GM12878 (cell line): ENCODE measurements at regions not wholly inside any gene's neighbourhood (a gene's known extent, or its start where the extent isn't known, plus 50 kb on each side); places are given as distances from the start of the nearest gene placed in this dataset.

Source experiments
- ATAC-seq: fragments of 200-7000 bp; cut with Tn5 transposase; 3 replicates; pipeline ENCODE4 v1.9.1; 2020; ENCODE audit warnings: mild to moderate bottlenecking, moderate library complexity
- BruUV-seq: library from RNA; stranded (reverse); fragments of 400-500 nt; replicated peaks from 2 replicates; lab custom pipeline; 2021; lab: Mats Ljungman, UMichigan
- CTCF ChIA-PET: fragments of 300-600 bp; sonication (Branson Sonifier 250); formaldehyde crosslinking; extraction: SDS; loops from one replicate; lab custom pipeline; 2021; ENCODE audit warnings: inconsistent platforms; lab: Yijun Ruan, JAX
- POLR2A ChIA-PET: fragments of 350-600 bp; formaldehyde crosslinking; extraction: SDS; loops from one replicate; lab custom pipeline; 2021; ENCODE audit warnings: inconsistent platforms; lab: Charles Lee
- RAD21 ChIA-PET: fragments of 300-600 bp; sonication (Branson Sonifier 250); formaldehyde crosslinking; loops from one replicate; lab custom pipeline; 2023; ENCODE audit warnings: antibody characterized with exemption; ENCODE audit not compliant: unreplicated experiment; lab: Charles Lee
- SMC1A ChIA-PET: fragments of 300-600 bp; sonication (Branson Sonifier 250); formaldehyde crosslinking; loops from one replicate; lab custom pipeline; 2023; ENCODE audit not compliant: unreplicated experiment, uncharacterized antibody; lab: Charles Lee
- DNase-seq: peaks from one replicate; pipeline ENCODE4 v3.0.0-alpha.2; 2011; ENCODE audit warnings: low read depth, low spot score
- FAIRE-seq: peaks from 3 replicates; lab custom pipeline; 2011; peaks lifted over from hg19 to GRCh38; lab: Jason Lieb, UNC
- H2AFZ ChIP-seq: 2 replicates; pipeline ENCODE4 v1.6.0; 2011; ENCODE audit warnings: low read depth, low read length, control low read depth; ENCODE audit not compliant: control insufficient read depth
- H3K27ac ChIP-seq: 2 replicates; pipeline ENCODE4 v1.5.1; 2011; ENCODE audit warnings: control low read depth; ENCODE audit not compliant: control insufficient read depth, insufficient read depth
- H3K27me3 ChIP-seq, 2 experiments: replicated peaks in 1 of 2; 2 replicates each; pipeline versions ENCODE4 v1.6.0 to v1.6.1; 2011; ENCODE audit warnings: low read length in 1 of 2; ENCODE audit not compliant: control insufficient read depth in 2 of 2, insufficient read depth in 2 of 2
- H3K36me3 ChIP-seq, 2 experiments: 2 replicates each; pipeline ENCODE4 v1.5.1; 2011; ENCODE audit warnings: low read length in 1 of 2; ENCODE audit not compliant: control insufficient read depth in 2 of 2, insufficient read depth in 2 of 2
- H3K4me1 ChIP-seq: 2 replicates; pipeline ENCODE4 v1.6.1; 2011; ENCODE audit warnings: mild to moderate bottlenecking, low read length, moderate library complexity, mixed read lengths; ENCODE audit not compliant: control insufficient read depth, insufficient read depth
- H3K4me2 ChIP-seq: 2 replicates; pipeline ENCODE4 v1.6.0; 2011; ENCODE audit warnings: control low read depth; ENCODE audit not compliant: control insufficient read depth, insufficient read depth
- H3K4me3 ChIP-seq: fragments of 200-600 bp; sonication (generic); 2 replicates; pipeline ENCODE4 v1.5.1; 2016
- H3K79me2 ChIP-seq: 2 replicates; pipeline ENCODE4 v1.6.0; 2011; ENCODE audit warnings: low read length; ENCODE audit not compliant: control insufficient read depth, insufficient read depth
- H3K9ac ChIP-seq: 2 replicates; pipeline ENCODE4 v1.8.0; 2011; ENCODE audit warnings: low read length, control low read depth, mixed read lengths; ENCODE audit not compliant: control insufficient read depth, insufficient read depth
- H3K9me3 ChIP-seq: replicated peaks from 3 replicates; pipeline ENCODE4 v1.5.1; 2011; ENCODE audit warnings: mild to moderate bottlenecking, low read length; ENCODE audit not compliant: control insufficient read depth, insufficient read depth
- H4K20me1 ChIP-seq: 2 replicates; pipeline ENCODE4 v1.6.0; 2011; ENCODE audit not compliant: control insufficient read depth, insufficient read depth
- HDAC2 ChIP-seq: fragments of 200-600 bp; sonication (generic); IDR thresholded peaks from 2 replicates; pipeline ENCODE4 v1.6.1; 2017
- IKZF1 ChIP-seq: fragments of 450-650 bp; conservative IDR thresholded peaks from 2 replicates; pipeline ENCODE4 v1.6.1; 2017; ENCODE audit warnings: antibody characterized with exemption, mild to moderate bottlenecking
- IRF4 ChIP-seq: IDR thresholded peaks from 2 replicates; pipeline ENCODE4 v1.6.1; 2011; ENCODE audit warnings: low read depth, low read length
- MLLT1 ChIP-seq: fragments of 450-650 bp; IDR thresholded peaks from 2 replicates; pipeline ENCODE4 v1.6.1; 2016; ENCODE audit warnings: mild to moderate bottlenecking
- SMC3 ChIP-seq: IDR thresholded peaks from 2 replicates; pipeline ENCODE4 v1.6.1; 2011; ENCODE audit warnings: low read length, improper control_type of control experiment, borderline replicate concordance
- SREBF2 ChIP-seq: IDR thresholded peaks from 2 replicates; pipeline ENCODE4 v1.6.1; 2012; ENCODE audit warnings: mild to moderate bottlenecking, low read length
- SUPT20H ChIP-seq: IDR thresholded peaks from 2 replicates; pipeline ENCODE4 v1.6.1; 2011; ENCODE audit warnings: low read depth, mild to moderate bottlenecking, low read length, moderate library complexity, borderline replicate concordance; ENCODE audit not compliant: control insufficient read depth
- TBL1XR1 ChIP-seq: IDR thresholded peaks from 2 replicates; pipeline ENCODE4 v1.6.1; 2012; ENCODE audit warnings: low read depth, low read length, improper control_type of control experiment
- ZNF622 ChIP-seq: fragments of 450-650 bp; IDR thresholded peaks from 2 replicates; pipeline ENCODE4 v1.6.1; 2017; ENCODE audit warnings: mild to moderate bottlenecking, inconsistent platforms
- WGBS: methylation state at CpG from one replicate; pipeline ENCODE4 v1.1.6; 2016; ENCODE audit warnings: low lambda C conversion rate; ENCODE audit not compliant: insufficient replicate concordance, insufficient coverage; ENCODE audit errors: missing lambda C conversion rate; 5-methylcytosine and 5-hydroxymethylcytosine counted together
- in situ Hi-C: fragments of 300-500 bp; cut with MboI; formaldehyde crosslinking; loops from 9 replicates; pipeline ENCODE4 v1.14.3; 2018; ENCODE audit warnings: mixed read lengths
- intact Hi-C: fragments of 100-400 bp; cut with micrococcal nuclease; formaldehyde crosslinking; loops from one replicate; pipeline ENCODE4 v1.14.2; 2022; ENCODE audit not compliant: unreplicated experiment
- TF ChIP-seq, protein P1 (sequence below): fragments of 450-650 bp; IDR thresholded peaks from 2 replicates; pipeline ENCODE4 v1.6.1; 2017; ENCODE audit warnings: borderline replicate concordance
- TF ChIP-seq, protein P2 (sequence below): IDR thresholded peaks from 2 replicates; pipeline ENCODE4 v1.6.1; 2012; ENCODE audit warnings: low read depth, low read length, improper control_type of control experiment
- TF ChIP-seq, protein P3 (sequence below): fragments of 450-650 bp; IDR thresholded peaks from 2 replicates; pipeline ENCODE4 v1.6.1; 2017; ENCODE audit warnings: antibody characterized with exemption, mild to moderate bottlenecking, moderate library complexity

DNA sequence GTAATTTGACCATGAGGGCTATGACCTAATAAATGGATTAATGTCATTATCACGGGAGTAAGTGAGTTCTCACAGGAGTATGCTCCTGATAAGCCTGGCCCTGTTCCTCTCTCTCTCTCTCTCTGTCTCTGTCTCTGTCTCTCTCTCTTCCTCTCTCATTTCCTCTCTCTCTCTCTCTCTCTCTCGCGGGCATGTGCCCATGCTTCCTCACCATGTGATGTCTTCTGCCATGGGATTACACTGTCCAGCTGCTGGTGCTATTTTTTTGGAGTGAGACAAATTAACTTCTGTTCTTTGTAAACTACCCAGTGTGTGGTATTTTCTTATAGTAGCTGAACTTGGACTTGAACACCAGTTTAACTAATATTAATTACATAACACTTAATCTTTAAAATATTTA is 374.3 kb upstream of the GJE1 start:
- Histone ChIP-seq H3K4me2 (no peak overlapping the region), H3K27ac (no peak overlapping the region), H2AFZ (no peak overlapping the region), H3K27me3 (no peaks in the 10 kb centered on the region), H3K9me3 (no peaks in the 10 kb centered on the region), H4K20me1 (no peaks in the 10 kb centered on the region), H3K79me2 (no peaks in the 10 kb centered on the region), H3K36me3 (no peaks in the 10 kb centered on the region), H3K9ac (no peak overlapping the region), H3K4me3 (no peak overlapping the region), H3K4me1 (no peaks in the 10 kb centered on the region)
- DNase-seq (no peak), FAIRE-seq (no peak), ATAC-seq (no peak)
- ChIA-PET POLR2A (no interaction called here), RAD21 (no interaction called here), SMC1A (no interaction called here), CTCF (no interaction called here)
- TF ChIP-seq SREBF2 (no peak), SMC3 (no peak), TBL1XR1 (no peak), IKZF1 (no peak), IRF4 (no peak), SUPT20H (no peak), MLLT1 (no peak), HDAC2 (no peak), ZNF622 (no peak)
- TF ChIP-seq, protein P1, sequence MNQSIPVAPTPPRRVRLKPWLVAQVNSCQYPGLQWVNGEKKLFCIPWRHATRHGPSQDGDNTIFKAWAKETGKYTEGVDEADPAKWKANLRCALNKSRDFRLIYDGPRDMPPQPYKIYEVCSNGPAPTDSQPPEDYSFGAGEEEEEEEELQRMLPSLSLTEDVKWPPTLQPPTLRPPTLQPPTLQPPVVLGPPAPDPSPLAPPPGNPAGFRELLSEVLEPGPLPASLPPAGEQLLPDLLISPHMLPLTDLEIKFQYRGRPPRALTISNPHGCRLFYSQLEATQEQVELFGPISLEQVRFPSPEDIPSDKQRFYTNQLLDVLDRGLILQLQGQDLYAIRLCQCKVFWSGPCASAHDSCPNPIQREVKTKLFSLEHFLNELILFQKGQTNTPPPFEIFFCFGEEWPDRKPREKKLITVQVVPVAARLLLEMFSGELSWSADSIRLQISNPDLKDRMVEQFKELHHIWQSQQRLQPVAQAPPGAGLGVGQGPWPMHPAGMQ, result no peak
- TF ChIP-seq, protein P2, sequence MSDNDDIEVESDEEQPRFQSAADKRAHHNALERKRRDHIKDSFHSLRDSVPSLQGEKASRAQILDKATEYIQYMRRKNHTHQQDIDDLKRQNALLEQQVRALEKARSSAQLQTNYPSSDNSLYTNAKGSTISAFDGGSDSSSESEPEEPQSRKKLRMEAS, result no peak
- TF ChIP-seq, protein P3, sequence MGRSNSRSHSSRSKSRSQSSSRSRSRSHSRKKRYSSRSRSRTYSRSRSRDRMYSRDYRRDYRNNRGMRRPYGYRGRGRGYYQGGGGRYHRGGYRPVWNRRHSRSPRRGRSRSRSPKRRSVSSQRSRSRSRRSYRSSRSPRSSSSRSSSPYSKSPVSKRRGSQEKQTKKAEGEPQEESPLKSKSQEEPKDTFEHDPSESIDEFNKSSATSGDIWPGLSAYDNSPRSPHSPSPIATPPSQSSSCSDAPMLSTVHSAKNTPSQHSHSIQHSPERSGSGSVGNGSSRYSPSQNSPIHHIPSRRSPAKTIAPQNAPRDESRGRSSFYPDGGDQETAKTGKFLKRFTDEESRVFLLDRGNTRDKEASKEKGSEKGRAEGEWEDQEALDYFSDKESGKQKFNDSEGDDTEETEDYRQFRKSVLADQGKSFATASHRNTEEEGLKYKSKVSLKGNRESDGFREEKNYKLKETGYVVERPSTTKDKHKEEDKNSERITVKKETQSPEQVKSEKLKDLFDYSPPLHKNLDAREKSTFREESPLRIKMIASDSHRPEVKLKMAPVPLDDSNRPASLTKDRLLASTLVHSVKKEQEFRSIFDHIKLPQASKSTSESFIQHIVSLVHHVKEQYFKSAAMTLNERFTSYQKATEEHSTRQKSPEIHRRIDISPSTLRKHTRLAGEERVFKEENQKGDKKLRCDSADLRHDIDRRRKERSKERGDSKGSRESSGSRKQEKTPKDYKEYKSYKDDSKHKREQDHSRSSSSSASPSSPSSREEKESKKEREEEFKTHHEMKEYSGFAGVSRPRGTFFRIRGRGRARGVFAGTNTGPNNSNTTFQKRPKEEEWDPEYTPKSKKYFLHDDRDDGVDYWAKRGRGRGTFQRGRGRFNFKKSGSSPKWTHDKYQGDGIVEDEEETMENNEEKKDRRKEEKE, result no peak
- in situ Hi-C loops, result no loop called here
- BruUV-seq, result no TSS peak
- intact Hi-C loops, result no loop called here
- 46% methylated on average over 3 of the region's 3 CpGs for WGBS
